Left lung (tissue), 4 donors: ENCODE measurements at regions not wholly inside any gene's neighbourhood (a gene's known extent, or its start where the extent isn't known, plus 50 kb on each side); places are given as distances from the start of the nearest gene placed in this dataset.

Experiments
- ATAC-seq: fragments of 200-7000 bp; cut with Tn5 transposase; one replicate; pipeline ENCODE4 v1.9.1; 2020; ENCODE audit warnings: moderate library complexity
- DNase-seq, 4 donors: peaks; one replicate each; pipeline ENCODE4 v3.0.0-alpha.2; 2013 to 2020
- H3K27ac ChIP-seq, 2 donors: fragments of 200-600 bp; sonication (generic) in 1 of 2; one replicate each; pipeline versions ENCODE4 v1.5.0 to v1.8.0; 2020 to 2021
- H3K27me3 ChIP-seq, 2 donors: fragments of 200-600 bp; sonication (generic) in 1 of 2; one replicate each; pipeline versions ENCODE4 v1.5.0 to v1.8.0; 2020 to 2021
- H3K36me3 ChIP-seq, 2 donors: fragments of 200-600 bp; sonication (generic) in 1 of 2; one replicate each; pipeline versions ENCODE4 v1.5.0 to v1.8.0; 2020 to 2021
- H3K4me1 ChIP-seq, 2 donors: fragments of 200-600 bp; one replicate each; pipeline ENCODE4 v1.8.0; 2021
- H3K4me3 ChIP-seq, 2 donors: fragments of 200-600 bp; sonication (generic) in 1 of 2; one replicate each; pipeline versions ENCODE4 v1.5.0 to v1.8.0; 2020 to 2021; ENCODE audit warnings: mild to moderate bottlenecking in 1 of 2
- H3K9me3 ChIP-seq, 2 donors: fragments of 200-600 bp; sonication (generic) in 1 of 2; one replicate each; pipeline versions ENCODE4 v1.5.0 to v1.8.0; 2020 to 2021
- CTCF ChIP-seq, 2 donors: fragments of 200-600 bp; sonication (generic) in 1 of 2; IDR thresholded peaks; one replicate each; pipeline versions ENCODE4 v1.5.0 to v1.8.0; 2021; ENCODE audit warnings: antibody characterized with exemption in 2 of 2
- intact Hi-C, 2 donors: fragments of 100-400 bp; cut with DNase I; formaldehyde crosslinking; loops; one replicate each; pipeline versions ENCODE4 v1.11.2 to v1.14.2; 2022
- donor health status: DM: no; HTN: yes; CAD: no.
- donor health status: DM: no; HTN: no; CAD: no.

GRCh38 chr7:20839196-20839735 is 52.6 kb upstream of the SP8 start:
- Histone ChIP-seq H3K4me1 (no peaks in the 10 kb centered on the region), H3K9me3 (no peaks in the 10 kb centered on the region), H3K36me3 (no peaks in the 10 kb centered on the region), H3K4me3 (no peak overlapping the region), H3K27ac (no peak overlapping the region), H3K27me3 (no peaks in the 10 kb centered on the region)
- DNase-seq (no peak), ATAC-seq (no peak)
- intact Hi-C loops, result no loop called here
- no peak for TF ChIP-seq CTCF (IDR thresholded peaks at IDR 0.05)

- ATAC-seq (no peak), DNase-seq (no peak)
- Histone ChIP-seq H3K9me3 (no peaks in the 10 kb centered on the region), H3K4me3 (no peak overlapping the region), H3K27me3 (no peaks in the 10 kb centered on the region), H3K36me3 (no peaks in the 10 kb centered on the region), H3K27ac (no peak overlapping the region), H3K4me1 (no peaks in the 10 kb centered on the region)
- TF ChIP-seq CTCF (IDR thresholded peaks at IDR 0.05), result no peak
- intact Hi-C loops, result no loop called here
These were observed 53.3 kb upstream of the SP8 start for GRCh38 chr7:20839987-20840386.

- no peak overlapping the region for H3K27ac ChIP-seq
- no peak overlapping the region for H3K4me3 ChIP-seq
- intact Hi-C loops, result no loop called here
- H3K27me3 ChIP-seq, result no peaks in the 10 kb centered on the region
- no peaks in the 10 kb centered on the region for H3K4me1 ChIP-seq
- H3K9me3 ChIP-seq, result no peaks in the 10 kb centered on the region
- no peak for DNase-seq
- ATAC-seq, result no peak
- TF ChIP-seq CTCF (IDR thresholded peaks at IDR 0.05), result no peak
- no peaks in the 10 kb centered on the region for H3K36me3 ChIP-seq
These were observed 60.1 kb upstream of the SP8 start for GRCh38 chr7:20846791-20847190.

GRCh38 chr7:20858951-20859350 is 72.3 kb upstream of the SP8 start:
- no peak for TF ChIP-seq CTCF (IDR thresholded peaks at IDR 0.05)
- Histone ChIP-seq H3K27ac (no peak overlapping the region), H3K36me3 (no peaks in the 10 kb centered on the region), H3K9me3 (no peaks in the 10 kb centered on the region), H3K4me1 (no peaks in the 10 kb centered on the region), H3K4me3 (no peak overlapping the region), H3K27me3 (no peaks in the 10 kb centered on the region)
- DNase-seq (peak in 2 of 4 donors; percentile 20 to 36), ATAC-seq (no peak)
- intact Hi-C loops, result no loop called here

DNA sequence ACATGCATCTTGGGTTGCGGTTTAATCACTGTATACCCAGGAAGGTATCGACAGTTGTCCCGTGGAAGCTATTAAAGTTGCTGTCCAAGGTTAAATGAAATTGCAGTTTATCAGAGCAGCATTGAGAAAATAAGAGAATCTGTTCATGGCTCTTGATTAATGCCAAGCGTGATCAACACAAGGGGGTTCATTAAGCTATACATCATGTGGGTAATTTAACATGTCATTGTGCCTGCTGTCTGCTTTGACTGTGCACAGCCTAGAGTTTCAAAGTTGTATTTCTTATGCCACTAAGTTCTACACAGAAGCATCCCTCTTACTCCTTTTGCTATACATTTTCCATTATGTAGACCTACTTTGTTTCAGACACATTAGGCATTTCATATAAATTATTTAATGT is 74.8 kb upstream of the SP8 start:
- H3K4me3 ChIP-seq, result no peak overlapping the region
- DNase-seq (no peak), ATAC-seq (no peak)
- H3K4me1 ChIP-seq, result no peaks in the 10 kb centered on the region
- intact Hi-C loops, result no loop called here
- no peaks in the 10 kb centered on the region for H3K36me3 ChIP-seq
- no peaks in the 10 kb centered on the region for H3K9me3 ChIP-seq
- no peak overlapping the region for H3K27ac ChIP-seq
- TF ChIP-seq CTCF (IDR thresholded peaks at IDR 0.05), result no peak
- no peaks in the 10 kb centered on the region for H3K27me3 ChIP-seq
